HG02678 (cell line): ENCODE measurements at regions not wholly inside any gene's neighbourhood (a gene's known extent, or its start where the extent isn't known, plus 50 kb on each side); places are given as distances from the start of the nearest gene placed in this dataset.

Experiments
- ATAC-seq: cut with Tn5 transposase; IDR thresholded peaks from one replicate; pipeline ENCODE4 v1.9.1; 2021; ENCODE audit warnings: mild to moderate bottlenecking, moderate library complexity; ENCODE audit not compliant: unreplicated experiment

GRCh38 chr6:51365566-51365965 lies 546.9 kb downstream of the TFAP2B start:
- ATAC-seq = no peak

GRCh38 chr6:51369485-51369884 lies 550.8 kb downstream of the TFAP2B start:
- no peak for ATAC-seq

- ATAC-seq = no peak
These were observed 564.2 kb downstream of the TFAP2B start for GRCh38 chr6:51382847-51383246.

- no peak for ATAC-seq
These were observed 566.1 kb downstream of the TFAP2B start for GRCh38 chr6:51384736-51385135.

GRCh38 chr6:51386347-51386836 lies 567.7 kb downstream of the TFAP2B start:
- no peak for ATAC-seq

GRCh38 chr6:51387907-51388306 lies 569.2 kb downstream of the TFAP2B start:
- ATAC-seq = no peak

GRCh38 chr6:51394061-51394460 lies 575.4 kb downstream of the TFAP2B start:
- ATAC-seq = no peak

- peak; percentile 64 for ATAC-seq
These were observed 577.9 kb downstream of the TFAP2B start for GRCh38 chr6:51396583-51396982.

GRCh38 chr6:51398064-51398705 lies 579.5 kb downstream of the TFAP2B start:
- ATAC-seq = peak; percentile 36

GRCh38 chr6:51398793-51399192 lies 580.1 kb downstream of the TFAP2B start:
- no peak for ATAC-seq

- ATAC-seq = no peak
These were observed 591.8 kb downstream of the TFAP2B start for GRCh38 chr6:51410453-51410852.

- no peak for ATAC-seq
These were observed 592.9 kb downstream of the TFAP2B start for GRCh38 chr6:51411496-51412125.

- ATAC-seq = no peak
These were observed 595.7 kb downstream of the TFAP2B start for GRCh38 chr6:51414361-51414760.

GRCh38 chr6:51415501-51415900 lies 596.8 kb downstream of the TFAP2B start:
- ATAC-seq = no peak

- no peak for ATAC-seq
These were observed 610.5 kb downstream of the TFAP2B start for GRCh38 chr6:51429017-51429712.

- no peak for ATAC-seq
These were observed 611.9 kb downstream of the TFAP2B start for GRCh38 chr6:51430589-51430988.

- no peak for ATAC-seq
These were observed 613.8 kb downstream of the TFAP2B start for GRCh38 chr6:51432481-51432880.

- ATAC-seq = no peak
These were observed 631.7 kb downstream of the TFAP2B start for GRCh38 chr6:51450248-51450957.

- ATAC-seq = no peak
These were observed 632.3 kb downstream of the TFAP2B start for GRCh38 chr6:51450958-51451357.

- no peak for ATAC-seq
These were observed 631.1 kb downstream of the PKHD1 start for GRCh38 chr6:51456282-51456681.

- ATAC-seq = peak; percentile 94
These were observed 627.5 kb downstream of the PKHD1 start for GRCh38 chr6:51459958-51460357.
